ENCODE measurements at regions not wholly inside any gene's neighbourhood (a gene's known extent, or its start where the extent isn't known, plus 50 kb on each side); places are given as distances from the start of the nearest gene placed in this dataset.

- no peaks in the 10 kb centered on the region for H3K79me1 ChIP-seq (ENCODE audit: low read length)
- no peak overlapping the region for H3K18ac ChIP-seq (ENCODE audit: low read length)
- no peak overlapping the region for H2BK5ac ChIP-seq (ENCODE audit: low read depth, low read length, poor library complexity)
- no peaks in the 10 kb centered on the region for H3K4me1 ChIP-seq (ENCODE audit: control insufficient read depth in 1 of 2, insufficient read depth in 2 of 2, low read length in 2 of 2)
- H3K23ac ChIP-seq (ENCODE audit: low read length), result no peak overlapping the region
- H3K14ac ChIP-seq (ENCODE audit: low read length), result no peak overlapping the region
- H3K27me3 ChIP-seq (ENCODE audit: insufficient read depth, low read length), result no peaks in the 10 kb centered on the region
- H3K4me3 ChIP-seq (ENCODE audit: low read depth, low read length), result no peak overlapping the region
- no peak overlapping the region for H4K12ac ChIP-seq (ENCODE audit: low read depth, low read length)
- H3K4me2 ChIP-seq (ENCODE audit: low read length), result no peak overlapping the region
- H3K9ac ChIP-seq (ENCODE audit: low read length), result no peak overlapping the region
- no peaks in the 10 kb centered on the region for H3K36me3 ChIP-seq (ENCODE audit: control insufficient read depth in 1 of 2, insufficient read depth in 2 of 2, low read length in 2 of 2)
- no peak for DNase-seq
- H3K27ac ChIP-seq (ENCODE audit: low read depth, low read length), result no peak overlapping the region
- no peak overlapping the region for H2AK5ac ChIP-seq (ENCODE audit: low read length)
- no peak overlapping the region for H3K4ac ChIP-seq (ENCODE audit: low read depth, low read length)
- no peak overlapping the region for H2BK120ac ChIP-seq (ENCODE audit: insufficient read depth, low read length, poor library complexity)
- H2AFZ ChIP-seq (ENCODE audit: insufficient read depth, low read length, poor library complexity), result no peak overlapping the region
- no peaks in the 10 kb centered on the region for H3K9me3 ChIP-seq (ENCODE audit: insufficient read depth, low read depth, low read length)
- no CpG with 5 or more reads among the region's 4 CpGs for WGBS (ENCODE audit: extremely low coverage, insufficient coverage, insufficient read length)
- H4K8ac ChIP-seq (ENCODE audit: low read depth, low read length), result no peak overlapping the region
- no peak overlapping the region for H4K91ac ChIP-seq (ENCODE audit: low read depth, low read length)
- H3K79me2 ChIP-seq (ENCODE audit: control insufficient read depth, insufficient read depth, low read length, poor library complexity), result no peaks in the 10 kb centered on the region
- no peak overlapping the region for H2BK12ac ChIP-seq (ENCODE audit: low read length)
Measured at GRCh38 chr21:27082431-27083010, 115.6 kb upstream of the ADAMTS5 start.

- Histone ChIP-seq H4K91ac (ENCODE audit: low read depth, low read length) (no peak overlapping the region), H2BK5ac (ENCODE audit: low read depth, low read length, poor library complexity) (no peak overlapping the region), H3K23ac (ENCODE audit: low read length) (no peak overlapping the region), H3K4me2 (ENCODE audit: low read length) (no peak overlapping the region), H2BK12ac (ENCODE audit: low read length) (no peak overlapping the region), H2AFZ (ENCODE audit: insufficient read depth, low read length, poor library complexity) (no peak overlapping the region), H3K27ac (ENCODE audit: low read depth, low read length) (no peak overlapping the region), H2AK5ac (ENCODE audit: low read length) (no peak overlapping the region), H3K27me3 (ENCODE audit: insufficient read depth, low read length) (no peaks in the 10 kb centered on the region), H3K4me3 (ENCODE audit: low read depth, low read length) (no peak overlapping the region), H3K36me3 (ENCODE audit: control insufficient read depth in 1 of 2, insufficient read depth in 2 of 2, low read length in 2 of 2) (no peaks in the 10 kb centered on the region), H3K79me1 (ENCODE audit: low read length) (no peaks in the 10 kb centered on the region), H3K4me1 (ENCODE audit: control insufficient read depth in 1 of 2, insufficient read depth in 2 of 2, low read length in 2 of 2) (no peaks in the 10 kb centered on the region), H3K9me3 (ENCODE audit: insufficient read depth, low read depth, low read length) (no peaks in the 10 kb centered on the region), H3K18ac (ENCODE audit: low read length) (no peak overlapping the region), H4K8ac (ENCODE audit: low read depth, low read length) (no peak overlapping the region), H3K79me2 (ENCODE audit: control insufficient read depth, insufficient read depth, low read length, poor library complexity) (no peaks in the 10 kb centered on the region), H3K14ac (ENCODE audit: low read length) (no peak overlapping the region), H3K9ac (ENCODE audit: low read length) (no peak overlapping the region), H2BK120ac (ENCODE audit: insufficient read depth, low read length, poor library complexity) (no peak overlapping the region), H4K12ac (ENCODE audit: low read depth, low read length) (no peak overlapping the region), H3K4ac (ENCODE audit: low read depth, low read length) (no peak overlapping the region)
- no CpG with 5 or more reads among the region's 5 CpGs for WGBS (ENCODE audit: extremely low coverage, insufficient coverage, insufficient read length)
- DNase-seq, result no peak
Measured at GRCh38 chr21:27079636-27080240, 112.8 kb upstream of the ADAMTS5 start.

DNA sequence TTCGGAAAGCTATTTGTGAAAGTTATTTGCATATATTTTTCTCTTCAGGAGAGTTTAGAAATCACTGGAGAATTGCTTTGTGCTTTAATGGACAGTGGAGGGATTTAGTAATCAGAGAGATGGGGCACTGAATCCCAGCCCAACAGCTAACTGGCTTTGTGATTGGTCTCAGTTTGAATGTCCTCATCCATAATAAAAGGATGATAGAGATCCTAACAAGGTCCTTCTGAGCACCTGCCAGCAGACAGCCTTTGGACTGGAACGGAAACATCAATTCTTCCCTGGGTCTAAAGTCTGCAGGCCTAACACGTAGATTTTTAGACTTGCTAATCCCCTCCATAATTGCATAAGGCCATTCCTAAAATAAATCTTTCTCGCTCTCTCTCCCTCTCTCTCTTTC lies 112.0 kb upstream of the ADAMTS5 start:
- H4K91ac ChIP-seq (ENCODE audit: low read depth, low read length), result no peak overlapping the region
- H2BK120ac ChIP-seq (ENCODE audit: insufficient read depth, low read length, poor library complexity), result no peak overlapping the region
- no peaks in the 10 kb centered on the region for H3K9me3 ChIP-seq (ENCODE audit: insufficient read depth, low read depth, low read length)
- DNase-seq, result no peak
- no peak overlapping the region for H3K4me2 ChIP-seq (ENCODE audit: low read length)
- WGBS (ENCODE audit: extremely low coverage, insufficient coverage, insufficient read length), result 100% methylated on average over 1 of the region's 4 CpGs
- H3K4ac ChIP-seq (ENCODE audit: low read depth, low read length), result no peak overlapping the region
- no peaks in the 10 kb centered on the region for H3K79me1 ChIP-seq (ENCODE audit: low read length)
- no peak overlapping the region for H4K12ac ChIP-seq (ENCODE audit: low read depth, low read length)
- H3K36me3 ChIP-seq (ENCODE audit: control insufficient read depth in 1 of 2, insufficient read depth in 2 of 2, low read length in 2 of 2), result no peaks in the 10 kb centered on the region
- H3K14ac ChIP-seq (ENCODE audit: low read length), result no peak overlapping the region
- no peak overlapping the region for H2AK5ac ChIP-seq (ENCODE audit: low read length)
- H2AFZ ChIP-seq (ENCODE audit: insufficient read depth, low read length, poor library complexity), result no peak overlapping the region
- H3K27me3 ChIP-seq (ENCODE audit: insufficient read depth, low read length), result no peaks in the 10 kb centered on the region
- no peaks in the 10 kb centered on the region for H3K4me1 ChIP-seq (ENCODE audit: control insufficient read depth in 1 of 2, insufficient read depth in 2 of 2, low read length in 2 of 2)
- H2BK5ac ChIP-seq (ENCODE audit: low read depth, low read length, poor library complexity), result no peak overlapping the region
- no peak overlapping the region for H3K9ac ChIP-seq (ENCODE audit: low read length)
- no peaks in the 10 kb centered on the region for H3K79me2 ChIP-seq (ENCODE audit: control insufficient read depth, insufficient read depth, low read length, poor library complexity)
- no peak overlapping the region for H3K23ac ChIP-seq (ENCODE audit: low read length)
- H3K18ac ChIP-seq (ENCODE audit: low read length), result no peak overlapping the region
- H3K4me3 ChIP-seq (ENCODE audit: low read depth, low read length), result no peak overlapping the region
- H4K8ac ChIP-seq (ENCODE audit: low read depth, low read length), result no peak overlapping the region
- H3K27ac ChIP-seq (ENCODE audit: low read depth, low read length), result no peak overlapping the region
- no peak overlapping the region for H2BK12ac ChIP-seq (ENCODE audit: low read length)

- Histone ChIP-seq H4K12ac (ENCODE audit: low read depth, low read length) (no peak overlapping the region), H3K79me2 (ENCODE audit: control insufficient read depth, insufficient read depth, low read length, poor library complexity) (no peaks in the 10 kb centered on the region), H3K9me3 (ENCODE audit: insufficient read depth, low read depth, low read length) (no peaks in the 10 kb centered on the region), H3K9ac (ENCODE audit: low read length) (no peak overlapping the region), H3K18ac (ENCODE audit: low read length) (no peak overlapping the region), H2BK12ac (ENCODE audit: low read length) (no peak overlapping the region), H3K14ac (ENCODE audit: low read length) (no peak overlapping the region), H3K4me2 (ENCODE audit: low read length) (no peak overlapping the region), H4K8ac (ENCODE audit: low read depth, low read length) (no peak overlapping the region), H2BK5ac (ENCODE audit: low read depth, low read length, poor library complexity) (no peak overlapping the region), H3K4me1 (ENCODE audit: control insufficient read depth in 1 of 2, insufficient read depth in 2 of 2, low read length in 2 of 2) (no peaks in the 10 kb centered on the region), H2AK5ac (ENCODE audit: low read length) (no peak overlapping the region), H4K91ac (ENCODE audit: low read depth, low read length) (no peak overlapping the region), H3K79me1 (ENCODE audit: low read length) (no peaks in the 10 kb centered on the region), H3K23ac (ENCODE audit: low read length) (no peak overlapping the region), H3K27me3 (ENCODE audit: insufficient read depth, low read length) (no peaks in the 10 kb centered on the region), H2BK120ac (ENCODE audit: insufficient read depth, low read length, poor library complexity) (no peak overlapping the region), H3K4ac (ENCODE audit: low read depth, low read length) (no peak overlapping the region), H3K4me3 (ENCODE audit: low read depth, low read length) (no peak overlapping the region), H2AFZ (ENCODE audit: insufficient read depth, low read length, poor library complexity) (no peak overlapping the region), H3K36me3 (ENCODE audit: control insufficient read depth in 1 of 2, insufficient read depth in 2 of 2, low read length in 2 of 2) (no peaks in the 10 kb centered on the region), H3K27ac (ENCODE audit: low read depth, low read length) (no peak overlapping the region)
- no CpG with 5 or more reads among the region's 4 CpGs for WGBS (ENCODE audit: extremely low coverage, insufficient coverage, insufficient read length)
- DNase-seq, result no peak
Measured at GRCh38 chr21:27077501-27077900, 110.6 kb upstream of the ADAMTS5 start.
